ENCODE measurements at regions not wholly inside any gene's neighbourhood (a gene's known extent, or its start where the extent isn't known, plus 50 kb on each side); places are given as distances from the start of the nearest gene placed in this dataset.

DNA sequence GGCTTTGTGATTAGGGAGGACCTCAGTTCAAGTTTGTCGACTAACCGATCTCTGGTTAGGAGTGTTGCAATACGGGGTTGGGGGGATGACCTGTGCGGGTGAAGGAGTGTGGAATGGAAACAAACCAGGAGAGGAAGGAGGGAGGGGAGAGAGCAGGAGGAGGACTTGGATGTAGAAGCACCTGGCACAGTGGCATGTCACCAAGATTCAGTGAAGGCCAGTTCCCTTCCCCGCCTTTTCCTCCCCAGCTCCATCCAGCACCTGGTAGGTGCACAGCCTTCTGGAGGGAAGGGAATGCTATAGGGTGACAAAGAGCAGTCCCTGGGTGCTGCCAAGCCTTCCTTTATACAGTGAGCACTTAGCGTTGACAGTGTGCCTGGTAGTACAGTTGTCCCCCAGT, 107.4 kb upstream of the CRHR1 start:
- TF ChIP-seq, protein P1, sequence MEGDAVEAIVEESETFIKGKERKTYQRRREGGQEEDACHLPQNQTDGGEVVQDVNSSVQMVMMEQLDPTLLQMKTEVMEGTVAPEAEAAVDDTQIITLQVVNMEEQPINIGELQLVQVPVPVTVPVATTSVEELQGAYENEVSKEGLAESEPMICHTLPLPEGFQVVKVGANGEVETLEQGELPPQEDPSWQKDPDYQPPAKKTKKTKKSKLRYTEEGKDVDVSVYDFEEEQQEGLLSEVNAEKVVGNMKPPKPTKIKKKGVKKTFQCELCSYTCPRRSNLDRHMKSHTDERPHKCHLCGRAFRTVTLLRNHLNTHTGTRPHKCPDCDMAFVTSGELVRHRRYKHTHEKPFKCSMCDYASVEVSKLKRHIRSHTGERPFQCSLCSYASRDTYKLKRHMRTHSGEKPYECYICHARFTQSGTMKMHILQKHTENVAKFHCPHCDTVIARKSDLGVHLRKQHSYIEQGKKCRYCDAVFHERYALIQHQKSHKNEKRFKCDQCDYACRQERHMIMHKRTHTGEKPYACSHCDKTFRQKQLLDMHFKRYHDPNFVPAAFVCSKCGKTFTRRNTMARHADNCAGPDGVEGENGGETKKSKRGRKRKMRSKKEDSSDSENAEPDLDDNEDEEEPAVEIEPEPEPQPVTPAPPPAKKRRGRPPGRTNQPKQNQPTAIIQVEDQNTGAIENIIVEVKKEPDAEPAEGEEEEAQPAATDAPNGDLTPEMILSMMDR (conservative IDR thresholded peaks at IDR 0.05; ENCODE audit: low read depth, low read length), result no peak
- no peak for DNase-seq (ENCODE audit: low read depth)

DNA sequence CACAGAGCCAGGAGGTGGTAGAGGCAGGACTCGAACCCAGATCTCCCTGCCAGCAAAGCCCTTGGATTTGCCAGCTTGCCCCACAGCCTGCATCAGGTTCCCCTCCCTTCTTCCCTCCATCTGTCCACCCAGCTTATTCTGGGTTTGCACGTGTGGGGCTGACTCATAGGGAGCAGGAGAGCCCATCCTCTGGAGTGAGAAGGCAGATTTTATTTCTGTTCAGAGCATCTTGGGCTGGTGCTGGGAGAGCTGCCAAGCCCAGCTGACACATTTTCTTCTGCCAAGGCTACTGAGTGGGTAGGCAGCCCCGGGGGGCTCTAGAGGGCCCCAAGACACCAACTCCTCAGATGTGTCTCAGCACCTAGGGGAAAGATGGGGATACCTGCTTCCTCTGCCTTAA, 106.3 kb upstream of the CRHR1 start:
- no peak overlapping the region for H3K4me3 ChIP-seq (ENCODE audit: low read depth, low read length)
- TF ChIP-seq, protein P1 (conservative IDR thresholded peaks at IDR 0.05; ENCODE audit: low read depth, low read length), result no peak
- no peak for DNase-seq (ENCODE audit: low read depth)

More for the DNA sequence above, 107.4 kb upstream of the CRHR1 start:
- no peak overlapping the region for H3K4me3 ChIP-seq (ENCODE audit: low read depth, low read length)

DNA sequence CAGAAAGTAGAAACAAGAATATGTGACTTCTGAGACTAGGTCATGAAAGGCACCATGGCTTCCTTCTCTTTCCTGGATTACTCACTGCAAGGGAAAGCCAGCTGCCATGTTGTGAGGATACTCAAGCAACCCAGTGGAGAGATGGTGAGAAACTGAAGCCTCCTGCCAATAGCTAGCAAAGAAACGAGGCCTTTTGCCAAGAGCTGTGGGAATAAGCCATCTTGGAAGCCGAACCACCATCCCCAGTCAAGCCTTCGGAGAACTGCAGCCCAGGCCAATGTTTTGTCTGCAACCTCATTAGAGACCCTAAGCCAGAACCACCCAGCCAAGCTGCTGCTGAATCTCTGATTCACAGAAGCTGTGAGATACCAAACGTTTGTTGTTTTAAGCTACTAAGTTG, 104.7 kb upstream of the CRHR1 start:
- TF ChIP-seq, protein P1 (conservative IDR thresholded peaks at IDR 0.05; ENCODE audit: low read depth, low read length), result no peak
- DNase-seq (ENCODE audit: low read depth), result no peak
- no peak overlapping the region for H3K4me3 ChIP-seq (ENCODE audit: low read depth, low read length)

DNA sequence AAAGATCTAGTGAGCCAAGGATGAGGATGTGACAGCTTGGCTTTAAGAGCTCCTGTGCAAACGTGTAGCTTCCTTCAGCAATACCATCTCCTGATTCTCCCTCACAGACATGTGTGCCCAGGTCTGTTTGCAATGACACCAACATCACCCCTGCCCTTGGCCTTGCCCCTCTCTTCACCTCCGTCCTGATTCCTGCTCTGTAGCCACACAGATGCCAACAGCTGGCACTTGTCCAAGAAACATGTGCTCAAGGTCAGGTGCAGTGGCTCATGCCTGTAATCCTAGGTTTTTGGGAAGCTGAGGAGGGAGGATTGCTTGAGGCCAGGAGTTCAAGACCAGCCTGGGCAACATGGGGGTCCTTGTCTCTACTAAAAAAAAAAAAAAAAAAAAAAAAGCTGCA, 103.8 kb upstream of the CRHR1 start:
- TF ChIP-seq, protein P1 (conservative IDR thresholded peaks at IDR 0.05; ENCODE audit: low read depth, low read length), result no peak

DNA sequence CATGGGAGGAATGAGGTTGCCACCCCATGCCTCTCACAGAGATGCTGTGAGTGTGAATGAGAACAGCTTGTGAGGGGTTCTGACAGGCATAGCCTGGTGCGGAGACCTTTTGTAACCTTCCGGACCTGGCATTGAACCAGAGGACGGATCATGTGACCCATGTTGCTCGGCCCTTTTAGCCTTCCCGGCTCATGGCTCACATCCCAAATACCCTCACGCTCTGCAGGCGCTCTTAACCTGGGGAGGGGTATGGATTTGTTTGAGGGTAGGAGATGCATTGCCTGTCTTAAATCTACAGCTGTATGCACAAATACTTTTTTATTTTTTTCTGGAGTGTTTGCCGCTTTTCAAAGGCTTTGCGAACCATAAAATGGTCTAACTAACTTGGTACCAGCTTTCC, 102.4 kb upstream of the CRHR1 start:
- no peak overlapping the region for H3K4me3 ChIP-seq (ENCODE audit: low read depth, low read length)
- TF ChIP-seq, protein P1 (conservative IDR thresholded peaks at IDR 0.05; ENCODE audit: low read depth, low read length), result no peak

More for the DNA sequence above, 103.8 kb upstream of the CRHR1 start:
- H3K4me3 ChIP-seq (ENCODE audit: low read depth, low read length), result no peak overlapping the region
- no peak for DNase-seq (ENCODE audit: low read depth)

DNA sequence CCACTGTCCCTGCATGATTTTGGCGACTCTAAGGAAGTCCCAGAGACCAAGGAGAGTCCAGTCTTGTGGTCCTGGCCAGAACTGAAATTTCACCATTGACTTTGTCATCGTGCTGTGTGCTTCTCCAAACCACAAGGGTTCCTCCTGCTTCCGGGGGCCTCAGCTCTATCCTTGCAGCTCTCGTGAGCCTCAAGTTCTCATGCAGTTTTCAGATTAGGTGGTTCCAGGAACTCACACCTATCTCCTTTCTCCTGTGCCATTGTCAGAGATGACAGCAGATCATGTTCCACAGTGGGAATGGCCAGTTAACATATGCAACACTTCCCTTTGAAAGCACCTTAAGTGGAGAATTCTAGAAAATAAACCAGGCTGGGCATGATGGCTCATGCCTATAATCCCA, 97.9 kb upstream of the CRHR1 start:
- TF ChIP-seq, protein P1 (conservative IDR thresholded peaks at IDR 0.05; ENCODE audit: low read depth, low read length), result no peak
- no peak for DNase-seq (ENCODE audit: low read depth)
- H3K4me3 ChIP-seq (ENCODE audit: low read depth, low read length), result no peak overlapping the region

More for the DNA sequence above, 102.4 kb upstream of the CRHR1 start:
- no peak for DNase-seq (ENCODE audit: low read depth)

DNA sequence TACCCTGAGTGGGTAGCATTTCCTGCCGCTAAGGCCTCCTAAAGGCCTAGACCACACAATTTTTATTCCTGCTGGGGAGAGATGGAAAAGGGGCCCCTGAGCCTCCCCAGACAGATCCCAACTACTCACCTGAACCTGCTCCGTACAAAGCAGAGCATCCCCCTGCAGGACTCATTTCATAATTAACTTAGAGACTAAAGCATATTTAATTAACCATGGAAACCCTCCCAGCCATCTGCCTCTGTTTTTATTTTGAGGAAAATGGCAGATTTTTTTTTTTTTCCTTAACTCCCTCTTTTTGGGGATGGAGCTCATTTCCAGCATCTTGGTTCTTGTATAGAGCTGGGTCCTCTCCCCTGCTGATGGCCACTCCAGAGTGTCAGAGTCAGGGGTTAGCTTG, 96.5 kb upstream of the CRHR1 start:
- TF ChIP-seq, protein P1 (conservative IDR thresholded peaks at IDR 0.05; ENCODE audit: low read depth, low read length), result no peak
- no peak for DNase-seq (ENCODE audit: low read depth)
- no peak overlapping the region for H3K4me3 ChIP-seq (ENCODE audit: low read depth, low read length)
